ENCODE measurements at regions not wholly inside any gene's neighbourhood (a gene's known extent, or its start where the extent isn't known, plus 50 kb on each side); places are given as distances from the start of the nearest gene placed in this dataset.

DNA sequence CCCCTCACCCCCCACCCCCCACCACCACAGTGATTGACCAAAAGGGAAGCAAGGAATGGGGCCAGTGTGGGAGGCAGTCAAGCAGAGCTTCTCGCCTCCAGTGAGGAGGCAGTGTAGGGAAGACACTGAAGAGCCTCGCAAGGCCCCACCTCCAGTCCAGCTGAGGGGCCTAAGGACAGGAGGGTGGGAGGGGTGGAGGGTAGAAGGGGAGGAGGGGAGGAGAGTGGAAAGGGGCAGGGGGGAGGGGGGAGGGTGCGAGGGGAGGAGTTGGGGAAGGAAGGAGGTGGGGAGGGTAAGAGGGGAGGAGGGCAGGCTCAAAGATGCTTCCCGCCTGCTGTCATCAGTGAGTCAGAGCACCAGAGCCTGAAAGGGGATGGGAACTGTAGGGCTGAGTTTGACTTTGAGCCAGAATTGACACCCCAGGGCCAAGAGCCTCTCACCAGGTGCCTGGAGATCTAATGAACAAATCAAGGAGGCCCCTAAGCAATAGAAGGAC lies 786.2 kb downstream of the UQCRFS1 start:
- intact Hi-C loops (cut with DNase I): no loop called here
- TF ChIP-seq, protein P1, sequence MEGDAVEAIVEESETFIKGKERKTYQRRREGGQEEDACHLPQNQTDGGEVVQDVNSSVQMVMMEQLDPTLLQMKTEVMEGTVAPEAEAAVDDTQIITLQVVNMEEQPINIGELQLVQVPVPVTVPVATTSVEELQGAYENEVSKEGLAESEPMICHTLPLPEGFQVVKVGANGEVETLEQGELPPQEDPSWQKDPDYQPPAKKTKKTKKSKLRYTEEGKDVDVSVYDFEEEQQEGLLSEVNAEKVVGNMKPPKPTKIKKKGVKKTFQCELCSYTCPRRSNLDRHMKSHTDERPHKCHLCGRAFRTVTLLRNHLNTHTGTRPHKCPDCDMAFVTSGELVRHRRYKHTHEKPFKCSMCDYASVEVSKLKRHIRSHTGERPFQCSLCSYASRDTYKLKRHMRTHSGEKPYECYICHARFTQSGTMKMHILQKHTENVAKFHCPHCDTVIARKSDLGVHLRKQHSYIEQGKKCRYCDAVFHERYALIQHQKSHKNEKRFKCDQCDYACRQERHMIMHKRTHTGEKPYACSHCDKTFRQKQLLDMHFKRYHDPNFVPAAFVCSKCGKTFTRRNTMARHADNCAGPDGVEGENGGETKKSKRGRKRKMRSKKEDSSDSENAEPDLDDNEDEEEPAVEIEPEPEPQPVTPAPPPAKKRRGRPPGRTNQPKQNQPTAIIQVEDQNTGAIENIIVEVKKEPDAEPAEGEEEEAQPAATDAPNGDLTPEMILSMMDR (IDR thresholded peaks at IDR 0.05): no peak
- peaks cover 0 to 36% (median 20%) of the 10 kb centered on the region in 7 donors for H3K27me3 ChIP-seq
- no peak for ATAC-seq
- no peaks in the 10 kb centered on the region for H3K4me1 ChIP-seq
- H3K27ac ChIP-seq: no peak overlapping the region
- H3K9me3 ChIP-seq: no peaks in the 10 kb centered on the region
- DNase-seq: no peak
- no peaks in the 10 kb centered on the region for H3K36me3 ChIP-seq
- 38 to 53% methylated on average over 4 of the region's 4 CpGs for WGBS, 2 donors
- H3K4me3 ChIP-seq: no peak overlapping the region

DNA sequence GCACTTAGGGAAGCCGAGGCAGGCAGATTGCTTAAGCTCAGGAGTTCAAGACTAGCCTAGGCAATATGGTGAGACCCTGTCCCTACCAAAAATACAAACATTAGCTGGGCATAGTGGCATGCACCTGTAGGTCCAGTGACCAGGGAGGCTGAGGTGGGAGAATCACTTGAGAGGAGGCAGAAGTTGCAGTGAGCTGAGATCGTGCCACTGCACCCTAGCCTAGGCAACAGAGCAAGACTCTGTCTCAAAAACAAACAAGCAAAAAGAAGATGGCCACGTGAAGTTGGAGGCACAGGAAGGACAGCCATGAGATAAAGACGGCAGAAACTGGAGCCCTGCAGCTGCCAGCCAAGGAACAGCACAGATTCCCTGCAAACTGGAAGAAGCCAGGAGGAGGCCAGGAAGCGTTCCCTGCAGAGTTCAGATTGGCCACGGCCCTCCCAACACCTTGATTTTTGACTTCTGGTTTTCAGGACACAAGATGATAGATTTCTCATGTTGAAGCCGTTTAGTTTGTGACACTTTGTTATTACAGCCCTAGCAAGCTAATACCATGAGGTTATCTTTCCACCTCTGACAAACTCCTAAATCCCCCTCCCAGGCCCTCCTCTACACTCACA lies 786.7 kb downstream of the UQCRFS1 start:
- intact Hi-C loops (cut with DNase I): no loop called here
- H3K27me3 ChIP-seq: peaks cover 0 to 39% (median 25%) of the 10 kb centered on the region in 7 donors
- no peak overlapping the region for H3K27ac ChIP-seq
- ATAC-seq (no peak), DNase-seq (no peak)
- TF ChIP-seq, protein P1 (IDR thresholded peaks at IDR 0.05): no peak
- H3K36me3 ChIP-seq: no peaks in the 10 kb centered on the region
- 34 to 40% methylated on average over 7 of the region's 7 CpGs for WGBS, 2 donors
- H3K4me1 ChIP-seq: no peaks in the 10 kb centered on the region
- no peaks in the 10 kb centered on the region for H3K9me3 ChIP-seq
- H3K4me3 ChIP-seq: no peak overlapping the region

DNA sequence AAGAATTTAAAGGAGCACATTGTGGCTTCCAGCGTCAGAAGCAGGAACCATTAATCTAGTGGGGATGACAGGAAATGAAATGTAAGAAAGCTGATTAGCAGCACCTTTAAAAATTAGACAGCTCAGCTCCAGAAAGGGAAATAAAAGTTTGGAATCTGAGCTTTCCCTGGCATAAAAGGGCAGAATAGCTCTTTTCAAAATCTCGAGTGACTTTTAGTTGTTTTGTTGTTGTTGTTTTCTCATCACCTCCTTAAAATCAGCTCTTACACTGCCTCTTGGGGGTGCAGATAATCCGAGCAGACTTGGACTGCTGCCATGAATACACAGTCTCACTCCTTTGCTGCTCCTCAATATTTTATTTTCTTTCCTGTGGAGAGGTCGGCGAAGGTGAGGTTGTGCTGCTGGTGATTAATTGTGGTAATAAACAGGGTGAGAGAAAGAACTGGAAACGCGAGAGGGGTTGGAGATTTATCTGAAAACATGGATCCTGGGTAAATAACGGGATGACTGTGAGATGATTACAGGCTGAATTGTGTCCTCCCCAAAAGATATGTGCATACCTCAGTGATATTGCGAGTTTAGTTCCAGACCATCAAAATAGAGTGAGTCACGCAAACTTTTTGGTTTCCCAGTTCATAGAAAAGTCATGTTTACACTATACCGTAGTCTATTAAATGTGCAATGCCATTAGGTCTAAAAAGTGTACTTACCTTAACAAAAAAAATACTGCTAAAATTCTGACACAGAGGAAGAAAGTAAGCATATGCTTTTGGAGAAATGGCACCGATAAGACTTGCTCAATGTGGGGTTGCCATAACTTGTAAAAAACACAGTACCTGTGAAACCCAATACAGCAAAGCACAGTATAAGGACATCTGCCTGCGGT lies 787.7 kb downstream of the UQCRFS1 start:
- H3K27me3 ChIP-seq: peaks cover 0 to 39% (median 28%) of the 10 kb centered on the region in 7 donors
- intact Hi-C loops (cut with DNase I): no loop called here

DNA sequence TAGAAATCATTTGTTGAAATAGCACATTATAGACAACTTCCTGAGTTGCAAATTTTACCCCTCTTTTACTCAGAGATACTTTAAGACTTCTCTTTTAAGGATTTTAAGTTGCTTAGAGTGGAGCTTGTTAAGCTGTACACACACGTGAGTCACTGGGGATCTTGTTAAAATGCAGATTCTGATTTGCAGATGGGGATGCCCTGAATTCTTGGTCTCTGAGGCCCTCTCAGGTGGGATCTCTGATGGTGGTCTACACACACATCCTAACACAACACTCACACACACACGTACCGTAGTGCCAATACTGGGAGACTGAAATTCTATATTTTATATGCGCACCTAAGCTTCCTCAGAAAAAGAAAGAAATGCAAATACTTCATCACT lies 788.3 kb downstream of the UQCRFS1 start:
- H3K4me3 ChIP-seq: no peak overlapping the region
- H3K4me1 ChIP-seq: no peaks in the 10 kb centered on the region
- ATAC-seq (no peak), DNase-seq (no peak)
- H3K27ac ChIP-seq: no peak overlapping the region
- H3K9me3 ChIP-seq: no peaks in the 10 kb centered on the region
- intact Hi-C loops (cut with DNase I): no loop called here
- peaks cover 0 to 39% (median 28%) of the 10 kb centered on the region in 7 donors for H3K27me3 ChIP-seq
- no peaks in the 10 kb centered on the region for H3K36me3 ChIP-seq
- WGBS, 2 donors: 54 to 58% methylated on average over 4 of the region's 4 CpGs
- TF ChIP-seq, protein P1 (IDR thresholded peaks at IDR 0.05): no peak

More for the DNA sequence above, 787.7 kb downstream of the UQCRFS1 start:
- no peak for DNase-seq
- WGBS, 2 donors: 41 to 52% methylated on average over 13 of the region's 13 CpGs
- Histone ChIP-seq H3K9me3 (no peaks in the 10 kb centered on the region), H3K36me3 (no peaks in the 10 kb centered on the region), H3K4me3 (no peak overlapping the region), H3K4me1 (no peaks in the 10 kb centered on the region), H3K27ac (no peak overlapping the region)
- no peak for ATAC-seq
- TF ChIP-seq, protein P1 (IDR thresholded peaks at IDR 0.05): no peak

All from heart right ventricle (tissue), 16 donors.